SK-N-SH treated with all-trans-retinoic acid at 6 μM for 48 hours (cell line): ENCODE measurements at regions not wholly inside any gene's neighbourhood (a gene's known extent, or its start where the extent isn't known, plus 50 kb on each side); places are given as distances from the start of the nearest gene placed in this dataset.

ENCODE experiments used
- ARNTL ChIP-seq: fragments of 450-650 bp; formaldehyde crosslinking; IDR thresholded peaks from 2 replicates; pipeline ENCODE4 v1.5.0; 2020; ENCODE audit warnings: low read depth, mild to moderate bottlenecking, moderate library complexity, borderline replicate concordance
- CREB5 ChIP-seq: fragments of 250-450 bp; sonication (Bioruptor Pico); IDR thresholded peaks from 2 replicates; pipeline ENCODE4 v1.5.1; 2020; ENCODE audit warnings: low read depth, mild to moderate bottlenecking, moderate library complexity
- CSDC2 ChIP-seq: fragments of 250-450 bp; sonication (Bioruptor Pico); IDR thresholded peaks from 2 replicates; pipeline ENCODE4 v1.5.0; 2020; ENCODE audit warnings: mild to moderate bottlenecking, moderate library complexity
- ESRRG ChIP-seq: fragments of 250-450 bp; sonication (Bioruptor Pico); IDR thresholded peaks from 2 replicates; pipeline ENCODE4 v1.6.1; 2021; ENCODE audit warnings: mild to moderate bottlenecking
- PPARA ChIP-seq: fragments of 250-450 bp; sonication (Bioruptor Pico); IDR thresholded peaks from 2 replicates; pipeline ENCODE4 v1.5.0; 2020; ENCODE audit warnings: mild to moderate bottlenecking, borderline replicate concordance
- SNAI2 ChIP-seq: fragments of 250-450 bp; sonication (Bioruptor Pico); IDR thresholded peaks from 2 replicates; pipeline ENCODE4 v1.5.0; 2020; ENCODE audit warnings: mild to moderate bottlenecking, moderate library complexity
- TCF4 ChIP-seq: fragments of 250-450 bp; sonication (Bioruptor Pico); IDR thresholded peaks from 2 replicates; pipeline ENCODE4 v1.8.0; 2021; ENCODE audit warnings: mild to moderate bottlenecking, moderate library complexity, borderline replicate concordance
- TSHZ2 ChIP-seq: fragments of 250-450 bp; sonication (Bioruptor Pico); IDR thresholded peaks from 2 replicates; pipeline ENCODE4 v1.5.0; 2020; ENCODE audit warnings: mild to moderate bottlenecking, moderate library complexity
- ZC3H10 ChIP-seq: fragments of 250-450 bp; sonication (Bioruptor Pico); IDR thresholded peaks from 2 replicates; pipeline ENCODE4 v1.5.1; 2021; ENCODE audit warnings: mild to moderate bottlenecking, moderate library complexity
- ZFP3 ChIP-seq: fragments of 250-450 bp; sonication (Bioruptor Pico); IDR thresholded peaks from 2 replicates; pipeline ENCODE4 v1.5.0; 2020; ENCODE audit warnings: mild to moderate bottlenecking, moderate library complexity
- ZFP30 ChIP-seq: fragments of 450-650 bp; formaldehyde crosslinking; IDR thresholded peaks from 2 replicates; pipeline ENCODE4 v1.5.0; 2022; ENCODE audit warnings: mild to moderate bottlenecking, moderate library complexity
- TF ChIP-seq, protein P1 (sequence below): fragments of 250-450 bp; sonication (Bioruptor Pico); IDR thresholded peaks from 2 replicates; pipeline ENCODE4 v1.5.1; 2021; ENCODE audit warnings: mild to moderate bottlenecking, moderate library complexity
- TF ChIP-seq, protein P2 (sequence below): fragments of 250-450 bp; sonication (Bioruptor Pico); IDR thresholded peaks from 2 replicates; pipeline ENCODE4 v1.8.0; 2020; ENCODE audit warnings: mild to moderate bottlenecking, moderate library complexity, borderline replicate concordance

- TF ChIP-seq, protein P1, sequence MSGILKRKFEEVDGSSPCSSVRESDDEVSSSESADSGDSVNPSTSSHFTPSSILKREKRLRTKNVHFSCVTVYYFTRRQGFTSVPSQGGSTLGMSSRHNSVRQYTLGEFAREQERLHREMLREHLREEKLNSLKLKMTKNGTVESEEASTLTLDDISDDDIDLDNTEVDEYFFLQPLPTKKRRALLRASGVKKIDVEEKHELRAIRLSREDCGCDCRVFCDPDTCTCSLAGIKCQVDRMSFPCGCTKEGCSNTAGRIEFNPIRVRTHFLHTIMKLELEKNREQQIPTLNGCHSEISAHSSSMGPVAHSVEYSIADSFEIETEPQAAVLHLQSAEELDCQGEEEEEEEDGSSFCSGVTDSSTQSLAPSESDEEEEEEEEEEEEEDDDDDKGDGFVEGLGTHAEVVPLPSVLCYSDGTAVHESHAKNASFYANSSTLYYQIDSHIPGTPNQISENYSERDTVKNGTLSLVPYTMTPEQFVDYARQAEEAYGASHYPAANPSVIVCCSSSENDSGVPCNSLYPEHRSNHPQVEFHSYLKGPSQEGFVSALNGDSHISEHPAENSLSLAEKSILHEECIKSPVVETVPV, result no peak
- TF ChIP-seq, protein P2, sequence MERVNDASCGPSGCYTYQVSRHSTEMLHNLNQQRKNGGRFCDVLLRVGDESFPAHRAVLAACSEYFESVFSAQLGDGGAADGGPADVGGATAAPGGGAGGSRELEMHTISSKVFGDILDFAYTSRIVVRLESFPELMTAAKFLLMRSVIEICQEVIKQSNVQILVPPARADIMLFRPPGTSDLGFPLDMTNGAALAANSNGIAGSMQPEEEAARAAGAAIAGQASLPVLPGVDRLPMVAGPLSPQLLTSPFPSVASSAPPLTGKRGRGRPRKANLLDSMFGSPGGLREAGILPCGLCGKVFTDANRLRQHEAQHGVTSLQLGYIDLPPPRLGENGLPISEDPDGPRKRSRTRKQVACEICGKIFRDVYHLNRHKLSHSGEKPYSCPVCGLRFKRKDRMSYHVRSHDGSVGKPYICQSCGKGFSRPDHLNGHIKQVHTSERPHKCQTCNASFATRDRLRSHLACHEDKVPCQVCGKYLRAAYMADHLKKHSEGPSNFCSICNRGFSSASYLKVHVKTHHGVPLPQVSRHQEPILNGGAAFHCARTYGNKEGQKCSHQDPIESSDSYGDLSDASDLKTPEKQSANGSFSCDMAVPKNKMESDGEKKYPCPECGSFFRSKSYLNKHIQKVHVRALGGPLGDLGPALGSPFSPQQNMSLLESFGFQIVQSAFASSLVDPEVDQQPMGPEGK (CRISPR knock-in tag), result no peak
- no peak for TF ChIP-seq ESRRG (CRISPR knock-in tag)
- TF ChIP-seq ZFP30 (CRISPR knock-in tag), result no peak
- TF ChIP-seq ZC3H10 (CRISPR knock-in tag), result no peak
- TF ChIP-seq PPARA (CRISPR knock-in tag), result no peak
- no peak for TF ChIP-seq CSDC2 (CRISPR knock-in tag)
- no peak for TF ChIP-seq CREB5 (CRISPR knock-in tag)
- TF ChIP-seq ZFP3 (CRISPR knock-in tag), result no peak
- no peak for TF ChIP-seq TSHZ2
- no peak for TF ChIP-seq ARNTL (CRISPR knock-in tag)
- no peak for TF ChIP-seq TCF4
- no peak for TF ChIP-seq SNAI2
Observed at GRCh38 chr11:70717936-70718595, 319.7 kb downstream of the CTTN start.
